WTC11 (cell line): ENCODE measurements at regions not wholly inside any gene's neighbourhood (a gene's known extent, or its start where the extent isn't known, plus 50 kb on each side); places are given as distances from the start of the nearest gene placed in this dataset.

Experiments used
- ATF1 ChIP-seq: sonication (generic); formaldehyde crosslinking; IDR thresholded peaks from 2 replicates; pipeline ENCODE4 v1.8.1; 2023; ENCODE audit warnings: mild to moderate bottlenecking, moderate library complexity, missing genetic modification reagents
- ETV6 ChIP-seq: sonication (generic); formaldehyde crosslinking; IDR thresholded peaks from 2 replicates; pipeline ENCODE4 v1.8.1; 2022; ENCODE audit warnings: mild to moderate bottlenecking, missing genetic modification reagents
- FOXJ3 ChIP-seq: sonication (generic); formaldehyde crosslinking; IDR thresholded peaks from 2 replicates; pipeline ENCODE4 v1.9.0; 2021; ENCODE audit warnings: missing genetic modification reagents, mild to moderate bottlenecking, borderline replicate concordance
- SP1 ChIP-seq: sonication (generic); formaldehyde crosslinking; conservative IDR thresholded peaks from 2 replicates; pipeline ENCODE4 v1.8.1; 2022; ENCODE audit warnings: missing genetic modification reagents
- ZNF121 ChIP-seq: sonication (generic); formaldehyde crosslinking; IDR thresholded peaks from 2 replicates; pipeline ENCODE4 v1.8.0; 2023; ENCODE audit warnings: missing genetic modification reagents
- ZNF219 ChIP-seq: sonication (generic); formaldehyde crosslinking; IDR thresholded peaks from 2 replicates; pipeline ENCODE4 v1.8.0; 2023; ENCODE audit warnings: missing genetic modification reagents, mild to moderate bottlenecking, borderline replicate concordance
- ZNF317 ChIP-seq: sonication (generic); formaldehyde crosslinking; IDR thresholded peaks from 2 replicates; pipeline ENCODE4 v1.8.1; 2023; ENCODE audit warnings: low read depth, mild to moderate bottlenecking, moderate library complexity, missing genetic modification reagents, borderline replicate concordance
- ZNF423 ChIP-seq: fragments of 250-450 bp; sonication (Bioruptor Pico); IDR thresholded peaks from 2 replicates; pipeline ENCODE4 v2.1.2; 2022; ENCODE audit warnings: mild to moderate bottlenecking, moderate library complexity
- TF ChIP-seq, protein P1 (sequence below): fragments of 200-600 bp; IDR thresholded peaks from 2 replicates; pipeline ENCODE4 v1.8.0; 2022; ENCODE audit warnings: antibody characterized with exemption
- TF ChIP-seq, protein P2 (sequence below): sonication (generic); formaldehyde crosslinking; IDR thresholded peaks from 2 replicates; pipeline ENCODE4 v1.8.1; 2023; ENCODE audit warnings: mild to moderate bottlenecking, missing genetic modification reagents, moderate library complexity
- TF ChIP-seq, protein P3 (sequence below): sonication (generic); formaldehyde crosslinking; conservative IDR thresholded peaks from 2 replicates; pipeline ENCODE4 v1.8.1; 2022; ENCODE audit warnings: mild to moderate bottlenecking, missing genetic modification reagents
- TF ChIP-seq, protein P4 (sequence below): sonication (generic); formaldehyde crosslinking; IDR thresholded peaks from 2 replicates; pipeline ENCODE4 v1.8.0; 2022; ENCODE audit warnings: mild to moderate bottlenecking, missing genetic modification reagents
- TF ChIP-seq, protein P5 (sequence below): fragments of 250-450 bp; sonication (Bioruptor Pico); IDR thresholded peaks from 2 replicates; pipeline ENCODE4 v1.9.0; 2021; ENCODE audit warnings: mild to moderate bottlenecking, borderline replicate concordance

DNA sequence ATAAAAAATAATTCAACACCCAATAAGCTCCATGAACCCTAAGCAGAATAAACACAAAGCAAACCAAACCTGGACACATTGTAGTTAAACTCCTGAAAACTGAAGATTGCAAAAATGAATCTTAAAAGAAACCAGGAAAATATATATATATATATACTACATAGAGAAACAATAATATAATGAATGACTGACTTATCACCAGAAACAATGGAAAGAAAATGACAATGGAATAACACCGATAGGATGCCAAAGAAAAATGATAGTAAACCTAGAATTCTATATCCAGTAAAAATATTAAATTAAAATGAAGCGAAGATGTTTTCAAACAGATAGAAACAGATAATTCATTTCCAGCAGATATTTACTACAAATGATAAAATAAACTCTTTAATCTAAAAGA lies 346.9 kb downstream of the IRS1 start:
- TF ChIP-seq, protein P1, sequence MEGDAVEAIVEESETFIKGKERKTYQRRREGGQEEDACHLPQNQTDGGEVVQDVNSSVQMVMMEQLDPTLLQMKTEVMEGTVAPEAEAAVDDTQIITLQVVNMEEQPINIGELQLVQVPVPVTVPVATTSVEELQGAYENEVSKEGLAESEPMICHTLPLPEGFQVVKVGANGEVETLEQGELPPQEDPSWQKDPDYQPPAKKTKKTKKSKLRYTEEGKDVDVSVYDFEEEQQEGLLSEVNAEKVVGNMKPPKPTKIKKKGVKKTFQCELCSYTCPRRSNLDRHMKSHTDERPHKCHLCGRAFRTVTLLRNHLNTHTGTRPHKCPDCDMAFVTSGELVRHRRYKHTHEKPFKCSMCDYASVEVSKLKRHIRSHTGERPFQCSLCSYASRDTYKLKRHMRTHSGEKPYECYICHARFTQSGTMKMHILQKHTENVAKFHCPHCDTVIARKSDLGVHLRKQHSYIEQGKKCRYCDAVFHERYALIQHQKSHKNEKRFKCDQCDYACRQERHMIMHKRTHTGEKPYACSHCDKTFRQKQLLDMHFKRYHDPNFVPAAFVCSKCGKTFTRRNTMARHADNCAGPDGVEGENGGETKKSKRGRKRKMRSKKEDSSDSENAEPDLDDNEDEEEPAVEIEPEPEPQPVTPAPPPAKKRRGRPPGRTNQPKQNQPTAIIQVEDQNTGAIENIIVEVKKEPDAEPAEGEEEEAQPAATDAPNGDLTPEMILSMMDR = no peak
- TF ChIP-seq ETV6 = no peak
- no peak for TF ChIP-seq ATF1
- no peak for TF ChIP-seq SP1 (CRISPR knock-in tag)
- no peak for TF ChIP-seq ZNF219 (CRISPR knock-in tag)
- TF ChIP-seq, protein P2, sequence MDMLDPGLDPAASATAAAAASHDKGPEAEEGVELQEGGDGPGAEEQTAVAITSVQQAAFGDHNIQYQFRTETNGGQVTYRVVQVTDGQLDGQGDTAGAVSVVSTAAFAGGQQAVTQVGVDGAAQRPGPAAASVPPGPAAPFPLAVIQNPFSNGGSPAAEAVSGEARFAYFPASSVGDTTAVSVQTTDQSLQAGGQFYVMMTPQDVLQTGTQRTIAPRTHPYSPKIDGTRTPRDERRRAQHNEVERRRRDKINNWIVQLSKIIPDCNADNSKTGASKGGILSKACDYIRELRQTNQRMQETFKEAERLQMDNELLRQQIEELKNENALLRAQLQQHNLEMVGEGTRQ (CRISPR knock-in tag) = no peak
- TF ChIP-seq, protein P3, sequence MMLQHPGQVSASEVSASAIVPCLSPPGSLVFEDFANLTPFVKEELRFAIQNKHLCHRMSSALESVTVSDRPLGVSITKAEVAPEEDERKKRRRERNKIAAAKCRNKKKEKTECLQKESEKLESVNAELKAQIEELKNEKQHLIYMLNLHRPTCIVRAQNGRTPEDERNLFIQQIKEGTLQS (CRISPR knock-in tag) = no peak
- peak; percentile 65; the same call in 1 of the 2 replicates for TF ChIP-seq ZNF317
- TF ChIP-seq, protein P4, sequence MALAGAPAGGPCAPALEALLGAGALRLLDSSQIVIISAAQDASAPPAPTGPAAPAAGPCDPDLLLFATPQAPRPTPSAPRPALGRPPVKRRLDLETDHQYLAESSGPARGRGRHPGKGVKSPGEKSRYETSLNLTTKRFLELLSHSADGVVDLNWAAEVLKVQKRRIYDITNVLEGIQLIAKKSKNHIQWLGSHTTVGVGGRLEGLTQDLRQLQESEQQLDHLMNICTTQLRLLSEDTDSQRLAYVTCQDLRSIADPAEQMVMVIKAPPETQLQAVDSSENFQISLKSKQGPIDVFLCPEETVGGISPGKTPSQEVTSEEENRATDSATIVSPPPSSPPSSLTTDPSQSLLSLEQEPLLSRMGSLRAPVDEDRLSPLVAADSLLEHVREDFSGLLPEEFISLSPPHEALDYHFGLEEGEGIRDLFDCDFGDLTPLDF = no peak
- TF ChIP-seq, protein P5, sequence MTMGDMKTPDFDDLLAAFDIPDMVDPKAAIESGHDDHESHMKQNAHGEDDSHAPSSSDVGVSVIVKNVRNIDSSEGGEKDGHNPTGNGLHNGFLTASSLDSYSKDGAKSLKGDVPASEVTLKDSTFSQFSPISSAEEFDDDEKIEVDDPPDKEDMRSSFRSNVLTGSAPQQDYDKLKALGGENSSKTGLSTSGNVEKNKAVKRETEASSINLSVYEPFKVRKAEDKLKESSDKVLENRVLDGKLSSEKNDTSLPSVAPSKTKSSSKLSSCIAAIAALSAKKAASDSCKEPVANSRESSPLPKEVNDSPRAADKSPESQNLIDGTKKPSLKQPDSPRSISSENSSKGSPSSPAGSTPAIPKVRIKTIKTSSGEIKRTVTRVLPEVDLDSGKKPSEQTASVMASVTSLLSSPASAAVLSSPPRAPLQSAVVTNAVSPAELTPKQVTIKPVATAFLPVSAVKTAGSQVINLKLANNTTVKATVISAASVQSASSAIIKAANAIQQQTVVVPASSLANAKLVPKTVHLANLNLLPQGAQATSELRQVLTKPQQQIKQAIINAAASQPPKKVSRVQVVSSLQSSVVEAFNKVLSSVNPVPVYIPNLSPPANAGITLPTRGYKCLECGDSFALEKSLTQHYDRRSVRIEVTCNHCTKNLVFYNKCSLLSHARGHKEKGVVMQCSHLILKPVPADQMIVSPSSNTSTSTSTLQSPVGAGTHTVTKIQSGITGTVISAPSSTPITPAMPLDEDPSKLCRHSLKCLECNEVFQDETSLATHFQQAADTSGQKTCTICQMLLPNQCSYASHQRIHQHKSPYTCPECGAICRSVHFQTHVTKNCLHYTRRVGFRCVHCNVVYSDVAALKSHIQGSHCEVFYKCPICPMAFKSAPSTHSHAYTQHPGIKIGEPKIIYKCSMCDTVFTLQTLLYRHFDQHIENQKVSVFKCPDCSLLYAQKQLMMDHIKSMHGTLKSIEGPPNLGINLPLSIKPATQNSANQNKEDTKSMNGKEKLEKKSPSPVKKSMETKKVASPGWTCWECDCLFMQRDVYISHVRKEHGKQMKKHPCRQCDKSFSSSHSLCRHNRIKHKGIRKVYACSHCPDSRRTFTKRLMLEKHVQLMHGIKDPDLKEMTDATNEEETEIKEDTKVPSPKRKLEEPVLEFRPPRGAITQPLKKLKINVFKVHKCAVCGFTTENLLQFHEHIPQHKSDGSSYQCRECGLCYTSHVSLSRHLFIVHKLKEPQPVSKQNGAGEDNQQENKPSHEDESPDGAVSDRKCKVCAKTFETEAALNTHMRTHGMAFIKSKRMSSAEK = no peak
- no peak for TF ChIP-seq FOXJ3
- no peak for TF ChIP-seq ZNF423
- no peak for TF ChIP-seq ZNF121 (CRISPR knock-in tag)
